ENCODE measurements at regions not wholly inside any gene's neighbourhood (a gene's known extent, or its start where the extent isn't known, plus 50 kb on each side); places are given as distances from the start of the nearest gene placed in this dataset.

DNA sequence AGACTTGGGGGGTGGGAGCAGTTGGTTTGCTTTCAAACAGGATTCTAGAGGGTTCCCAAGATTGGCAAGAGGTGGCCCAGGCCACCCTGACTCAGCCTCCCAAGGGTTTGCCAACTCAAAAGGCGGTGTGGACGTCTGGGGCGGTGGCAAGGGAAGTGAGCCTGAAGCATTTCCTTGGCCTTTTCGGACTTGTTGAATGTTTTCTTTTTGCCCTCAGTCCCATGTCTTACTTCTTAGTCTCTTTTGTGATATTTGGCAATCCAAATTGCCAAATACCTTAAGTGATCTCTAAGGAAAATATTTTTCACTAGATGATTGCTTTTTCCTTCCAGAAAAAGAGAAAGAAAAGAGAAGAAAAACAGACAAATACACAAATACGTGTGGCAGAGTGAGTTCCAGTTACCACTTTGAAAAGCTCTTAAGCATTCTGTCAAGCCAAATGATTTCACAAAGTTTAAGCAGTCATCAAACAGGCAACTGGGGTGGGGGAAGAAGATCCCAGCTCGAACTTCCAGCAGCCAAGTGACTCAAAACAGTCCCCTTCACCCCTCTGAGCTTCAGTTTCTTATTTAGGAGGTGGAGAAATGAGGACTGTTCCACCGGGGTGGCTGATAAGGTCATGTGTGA, 374.6 kb upstream of the USP24 start:
- Histone ChIP-seq H4K20me1 (replicated peaks in 1 of 2; ENCODE audit: control insufficient read depth in 1 of 2, insufficient read depth in 2 of 2, low read length in 2 of 2) (no peaks in the 10 kb centered on the region), H2BK12ac (ENCODE audit: low read depth, low read length) (no peak overlapping the region), H2AFZ (ENCODE audit: low read length) (no peak overlapping the region), H4K5ac (ENCODE audit: insufficient read length, low read depth, low read length) (no peak overlapping the region), H3K36me3 (ENCODE audit: control insufficient read depth in 2 of 4, insufficient read depth in 4 of 4, low read length in 3 of 4) (no peaks in the 10 kb centered on the region), H3K9me3 (ENCODE audit: insufficient read depth in 2 of 2, low read depth in 1 of 2, low read length in 1 of 2) (no peaks in the 10 kb centered on the region), H2BK5ac (ENCODE audit: low read depth, low read length) (no peak overlapping the region), H3K4ac (replicated peaks; ENCODE audit: insufficient read length, low read depth, low read length) (no peak overlapping the region), H2BK120ac (replicated peaks; ENCODE audit: low read depth, low read length) (no peak overlapping the region), H3K27me3 (replicated peaks in 1 of 4; ENCODE audit: control insufficient read depth in 3 of 4, extremely low read depth in 1 of 4, insufficient read depth in 3 of 4, low read length in 3 of 4) (peaks cover 0 to 1% (median 0%) of the 10 kb centered on the region in 4 experiments; a peak in 1 of 7 replicates), H2AK5ac (ENCODE audit: low read depth, low read length) (no peak overlapping the region), H3K56ac (replicated peaks; ENCODE audit: insufficient read length, low read depth, low read length) (no peak overlapping the region), H3K79me2 (ENCODE audit: control insufficient read depth in 1 of 2, insufficient read depth in 2 of 2, low read length in 2 of 2) (no peaks in the 10 kb centered on the region), H3K18ac (ENCODE audit: extremely low read depth, low read length) (no peak overlapping the region), H3K27ac (ENCODE audit: low read depth, low read length) (no peak overlapping the region), H3K23ac (ENCODE audit: insufficient read length) (no peak overlapping the region), H3K4me3 (ENCODE audit: extremely low read depth in 1 of 4, insufficient read depth in 2 of 4, low read depth in 3 of 4, low read length in 4 of 4) (no peak overlapping the region), H4K8ac (ENCODE audit: extremely low read depth, insufficient read depth, low read length) (no peak overlapping the region), H3K4me2 (ENCODE audit: insufficient read depth in 1 of 2, low read depth in 2 of 2, low read length in 2 of 2) (no peak overlapping the region), H3K9ac (replicated peaks in 1 of 4; ENCODE audit: extremely low read depth in 1 of 4, low read depth in 3 of 4, low read length in 3 of 4) (no peak overlapping the region), H3K79me1 (ENCODE audit: low read depth, low read length) (no peaks in the 10 kb centered on the region), H3K4me1 (replicated peaks in 1 of 4; ENCODE audit: control insufficient read depth in 3 of 4, insufficient read depth in 4 of 4, low read length in 3 of 4) (peaks cover 0 to under 1% (median under 1%) of the 10 kb centered on the region in 4 experiments; a peak in 1 of 7 replicates), H2BK15ac (ENCODE audit: low read length) (no peak overlapping the region), H3K14ac (ENCODE audit: insufficient read length) (no peak overlapping the region), H3K23me2 (ENCODE audit: low read depth, low read length) (no peaks in the 10 kb centered on the region), H2BK20ac (ENCODE audit: low read length) (no peak overlapping the region), H4K91ac (replicated peaks; ENCODE audit: insufficient read length, low read length) (no peak overlapping the region)
- TF ChIP-seq PHF8 (conservative IDR thresholded peaks at IDR 0.05; ENCODE audit: low read depth, low read length) (no peak), CREB1 (IDR thresholded peaks at IDR 0.05) (no peak), TEAD4 (IDR thresholded peaks at IDR 0.05; ENCODE audit: low read depth, low read length) (no peak), KDM5A (IDR thresholded peaks at IDR 0.05; ENCODE audit: low read length) (no peak), KDM1A (IDR thresholded peaks at IDR 0.05; ENCODE audit: borderline replicate concordance, low read length) (no peak), GABPA (IDR thresholded peaks at IDR 0.05; ENCODE audit: borderline replicate concordance, insufficient read depth, low read length) (no peak), SIRT6 (IDR thresholded peaks at IDR 0.05; ENCODE audit: low read length) (no peak), SIN3A (conservative IDR thresholded peaks at IDR 0.05 in 1 of 2, IDR thresholded peaks at IDR 0.05 in 1 of 2; ENCODE audit: low read depth in 1 of 2, low read length in 2 of 2) (no peak), TBP (IDR thresholded peaks at IDR 0.05; ENCODE audit: low read depth, low read length) (no peak)
- no peak for DNase-seq (ENCODE audit: low read depth in 1 of 2, low spot score in 2 of 2)
- ChIA-PET CTCF (ENCODE audit: partially characterized antibody) (interaction anchor here (2.0 kb wide), 1 partner anchor 8 kb away, joined by 8 read pairs; no protein-coding TSS in a partner anchor), POLR2A (ENCODE audit: partially characterized antibody) (no interaction called here)
- no peak for FAIRE-seq
- 83% methylated on average over 7 of the region's 7 CpGs; no CpG with 5 or more reads in 1 of the 2 experiments for WGBS, 2 experiments (ENCODE audit: extremely low coverage in 1 of 2, insufficient coverage in 1 of 2, insufficient read length in 1 of 2, insufficient replicate concordance in 2 of 2, low coverage in 1 of 2, low lambda C conversion rate in 2 of 2, missing lambda C conversion rate in 1 of 2)
